DOHH2 (cell line): ENCODE measurements at regions not wholly inside any gene's neighbourhood (a gene's known extent, or its start where the extent isn't known, plus 50 kb on each side); places are given as distances from the start of the nearest gene placed in this dataset.

Experiments
- EZH2phosphoT487 ChIP-seq: fragments of 200-600 bp; sonication (generic); IDR thresholded peaks from 2 replicates; pipeline ENCODE4 v1.6.1; 2017; ENCODE audit warnings: borderline replicate concordance, mild to moderate bottlenecking, antibody characterized with exemption, low read length, moderate library complexity, mixed read lengths
- TF ChIP-seq, protein P1 (sequence below): fragments of 200-600 bp; sonication (generic); IDR thresholded peaks from one replicate; pipeline ENCODE4 v1.5.1; 2014; ENCODE audit warnings: antibody characterized with exemption, mild to moderate bottlenecking, low read depth, low read length; ENCODE audit not compliant: poor library complexity, severe bottlenecking

DNA sequence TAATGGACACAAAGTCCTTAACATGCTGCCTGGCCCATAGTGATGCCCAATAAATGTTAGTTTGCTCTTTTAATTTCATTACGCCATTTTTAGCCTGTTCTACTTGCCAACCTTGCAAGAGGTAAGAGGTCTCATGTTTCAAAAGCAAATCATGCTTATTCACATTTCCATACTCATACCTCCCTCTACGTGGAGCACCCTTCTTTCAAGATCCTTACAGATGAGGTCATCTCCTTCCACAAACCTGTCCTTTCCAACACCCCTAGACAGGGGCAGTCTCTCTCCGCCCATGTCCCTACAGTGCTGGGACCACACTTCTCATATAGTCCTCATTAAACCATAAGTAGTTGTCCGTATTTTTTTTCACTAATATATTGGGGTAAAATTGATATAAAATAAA lies 271.3 kb downstream of the FGFR2 start:
- TF ChIP-seq, protein P1, sequence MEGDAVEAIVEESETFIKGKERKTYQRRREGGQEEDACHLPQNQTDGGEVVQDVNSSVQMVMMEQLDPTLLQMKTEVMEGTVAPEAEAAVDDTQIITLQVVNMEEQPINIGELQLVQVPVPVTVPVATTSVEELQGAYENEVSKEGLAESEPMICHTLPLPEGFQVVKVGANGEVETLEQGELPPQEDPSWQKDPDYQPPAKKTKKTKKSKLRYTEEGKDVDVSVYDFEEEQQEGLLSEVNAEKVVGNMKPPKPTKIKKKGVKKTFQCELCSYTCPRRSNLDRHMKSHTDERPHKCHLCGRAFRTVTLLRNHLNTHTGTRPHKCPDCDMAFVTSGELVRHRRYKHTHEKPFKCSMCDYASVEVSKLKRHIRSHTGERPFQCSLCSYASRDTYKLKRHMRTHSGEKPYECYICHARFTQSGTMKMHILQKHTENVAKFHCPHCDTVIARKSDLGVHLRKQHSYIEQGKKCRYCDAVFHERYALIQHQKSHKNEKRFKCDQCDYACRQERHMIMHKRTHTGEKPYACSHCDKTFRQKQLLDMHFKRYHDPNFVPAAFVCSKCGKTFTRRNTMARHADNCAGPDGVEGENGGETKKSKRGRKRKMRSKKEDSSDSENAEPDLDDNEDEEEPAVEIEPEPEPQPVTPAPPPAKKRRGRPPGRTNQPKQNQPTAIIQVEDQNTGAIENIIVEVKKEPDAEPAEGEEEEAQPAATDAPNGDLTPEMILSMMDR = no peak
- no peak for TF ChIP-seq EZH2phosphoT487
